ENCODE measurements at regions not wholly inside any gene's neighbourhood (a gene's known extent, or its start where the extent isn't known, plus 50 kb on each side); places are given as distances from the start of the nearest gene placed in this dataset.

DNA sequence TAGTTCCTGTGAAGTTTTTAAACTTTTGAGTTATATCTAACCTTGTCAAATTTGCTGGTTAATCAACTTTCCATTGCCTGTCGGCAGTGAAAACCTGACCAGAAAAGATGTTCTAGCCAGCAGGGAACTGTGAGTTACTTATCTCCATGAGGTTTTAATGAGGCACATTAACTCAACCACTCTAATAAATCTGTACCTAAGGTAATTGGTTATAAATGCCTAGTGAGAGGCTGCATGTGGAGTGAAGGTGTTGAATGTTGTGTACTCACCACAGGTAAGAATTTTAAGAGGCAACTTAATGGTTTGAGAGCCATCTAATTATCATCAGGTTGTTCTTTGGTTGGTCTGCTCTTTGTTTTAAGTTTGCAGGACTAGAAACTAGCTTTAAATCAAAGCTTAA lies 138.4 kb upstream of the LHX8 start:
- TF ChIP-seq SUZ12 (IDR thresholded peaks at IDR 0.05; ENCODE audit: extremely low read depth, insufficient read depth, insufficient read length) = no peak
- no peak for TF ChIP-seq ZNF274 (IDR thresholded peaks at IDR 0.05; ENCODE audit: low read depth, low read length)
